ENCODE measurements at regions not wholly inside any gene's neighbourhood (a gene's known extent, or its start where the extent isn't known, plus 50 kb on each side); places are given as distances from the start of the nearest gene placed in this dataset.
"Not testable (repeated sequence)": the region's sequence is repeated elsewhere in the genome, so short reads cannot be mapped to it uniquely, and the experiment has no call there.

DNA sequence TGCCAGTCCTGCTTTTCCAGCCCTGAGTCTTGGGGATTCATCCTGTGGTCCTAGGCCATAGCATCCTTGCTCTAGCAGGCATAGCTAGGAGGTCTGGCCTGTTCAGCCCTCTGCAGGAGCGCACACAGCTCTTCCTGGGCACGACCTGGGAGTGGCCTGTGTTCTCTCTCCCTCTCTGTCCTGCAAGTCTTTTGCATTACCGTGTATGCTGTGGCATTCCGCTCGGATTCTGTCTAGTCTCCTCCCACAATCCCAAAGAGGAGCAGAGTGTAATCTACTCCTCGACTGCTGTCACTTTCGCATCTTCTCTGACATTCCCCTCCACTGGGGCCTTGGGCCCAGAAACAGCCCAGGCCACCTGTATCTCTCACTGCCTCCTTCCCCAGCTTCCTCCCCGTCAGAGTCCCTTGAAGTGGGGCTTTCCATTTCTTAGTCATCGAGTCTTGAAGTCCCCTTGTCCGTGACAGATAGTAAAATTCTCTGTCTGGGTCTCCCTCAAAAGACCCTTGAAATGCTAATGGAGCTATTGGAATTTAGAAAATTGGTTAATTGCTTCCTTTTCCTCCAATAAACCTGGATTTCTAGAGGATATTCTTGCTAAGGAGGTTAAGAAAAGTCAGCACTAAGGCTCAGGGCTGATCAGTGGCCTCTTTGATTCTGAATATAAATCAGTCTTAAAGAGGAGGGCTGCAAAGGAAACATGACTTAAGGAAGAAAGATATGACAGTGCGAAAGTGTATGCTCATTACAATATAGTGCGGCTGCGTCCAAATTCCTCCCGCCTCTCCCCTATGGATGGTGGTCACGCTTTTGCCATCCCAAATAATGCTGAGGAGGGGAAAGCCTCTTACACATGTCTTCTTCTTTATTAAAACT, 70.7 kb downstream of the ARHGAP11B start:
- TF ChIP-seq, protein P1, sequence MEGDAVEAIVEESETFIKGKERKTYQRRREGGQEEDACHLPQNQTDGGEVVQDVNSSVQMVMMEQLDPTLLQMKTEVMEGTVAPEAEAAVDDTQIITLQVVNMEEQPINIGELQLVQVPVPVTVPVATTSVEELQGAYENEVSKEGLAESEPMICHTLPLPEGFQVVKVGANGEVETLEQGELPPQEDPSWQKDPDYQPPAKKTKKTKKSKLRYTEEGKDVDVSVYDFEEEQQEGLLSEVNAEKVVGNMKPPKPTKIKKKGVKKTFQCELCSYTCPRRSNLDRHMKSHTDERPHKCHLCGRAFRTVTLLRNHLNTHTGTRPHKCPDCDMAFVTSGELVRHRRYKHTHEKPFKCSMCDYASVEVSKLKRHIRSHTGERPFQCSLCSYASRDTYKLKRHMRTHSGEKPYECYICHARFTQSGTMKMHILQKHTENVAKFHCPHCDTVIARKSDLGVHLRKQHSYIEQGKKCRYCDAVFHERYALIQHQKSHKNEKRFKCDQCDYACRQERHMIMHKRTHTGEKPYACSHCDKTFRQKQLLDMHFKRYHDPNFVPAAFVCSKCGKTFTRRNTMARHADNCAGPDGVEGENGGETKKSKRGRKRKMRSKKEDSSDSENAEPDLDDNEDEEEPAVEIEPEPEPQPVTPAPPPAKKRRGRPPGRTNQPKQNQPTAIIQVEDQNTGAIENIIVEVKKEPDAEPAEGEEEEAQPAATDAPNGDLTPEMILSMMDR (IDR thresholded peaks at IDR 0.05), result not testable (repeated sequence)
- TF ChIP-seq POLR2A, EP300 (IDR thresholded peaks at IDR 0.05): not testable (repeated sequence)

All from tibial nerve (tissue), 4 donors.